ENCODE measurements at regions not wholly inside any gene's neighbourhood (a gene's known extent, or its start where the extent isn't known, plus 50 kb on each side); places are given as distances from the start of the nearest gene placed in this dataset.

GRCh38 chr6:165991341-165991740 lies 176.3 kb downstream of the TBXT start:
- no peak for TF ChIP-seq CTCF (conservative IDR thresholded peaks at IDR 0.05; ENCODE audit: low read length)
- TF ChIP-seq EZH2phosphoT487 (IDR thresholded peaks at IDR 0.05; ENCODE audit: borderline replicate concordance) = no peak
